GM12865 (cell line): ENCODE measurements at regions not wholly inside any gene's neighbourhood (a gene's known extent, or its start where the extent isn't known, plus 50 kb on each side); places are given as distances from the start of the nearest gene placed in this dataset.

ENCODE experiments used
- DNase-seq: peaks from one replicate; pipeline ENCODE4 v3.0.0; 2010; ENCODE audit warnings: low read depth
- H3K4me3 ChIP-seq: 2 replicates; pipeline ENCODE4 v1.5.1; 2011; ENCODE audit warnings: mild to moderate bottlenecking, low read depth, low read length, control low read depth
- CTCF ChIP-seq: IDR thresholded peaks from 2 replicates; pipeline ENCODE4 v1.5.1; 2011; ENCODE audit warnings: low read length, control low read depth, low read depth, inconsistent platforms; ENCODE audit not compliant: insufficient read depth; ENCODE audit errors: missing control alignments

GRCh38 chr7:118000480-118001202 is 127.4 kb upstream of the CTTNBP2 start:
- DNase-seq: no peak
- no peak for TF ChIP-seq CTCF
- H3K4me3 ChIP-seq: no peak overlapping the region

GRCh38 chr7:118003476-118003875 is 130.2 kb upstream of the CTTNBP2 start:
- TF ChIP-seq CTCF: no peak
- DNase-seq: no peak
- no peak overlapping the region for H3K4me3 ChIP-seq

- H3K4me3 ChIP-seq: no peak overlapping the region
- TF ChIP-seq CTCF: no peak
- no peak for DNase-seq
These were observed 131.8 kb upstream of the CTTNBP2 start for GRCh38 chr7:118005026-118005425.

GRCh38 chr7:118006979-118007378 is 133.7 kb upstream of the CTTNBP2 start:
- TF ChIP-seq CTCF: no peak
- H3K4me3 ChIP-seq: no peak overlapping the region
- no peak for DNase-seq

GRCh38 chr7:118009419-118009818 is 136.2 kb upstream of the CTTNBP2 start:
- TF ChIP-seq CTCF: no peak
- H3K4me3 ChIP-seq: no peak overlapping the region
- DNase-seq: no peak

GRCh38 chr7:118011652-118012051 is 138.4 kb upstream of the CTTNBP2 start:
- TF ChIP-seq CTCF: no peak
- H3K4me3 ChIP-seq: no peak overlapping the region
- DNase-seq: no peak

GRCh38 chr7:118013252-118014010 is 140.2 kb upstream of the CTTNBP2 start:
- H3K4me3 ChIP-seq: no peak overlapping the region
- TF ChIP-seq CTCF: no peak
- DNase-seq: no peak
